ENCODE measurements at regions not wholly inside any gene's neighbourhood (a gene's known extent, or its start where the extent isn't known, plus 50 kb on each side); places are given as distances from the start of the nearest gene placed in this dataset.

- TF ChIP-seq, protein P1, sequence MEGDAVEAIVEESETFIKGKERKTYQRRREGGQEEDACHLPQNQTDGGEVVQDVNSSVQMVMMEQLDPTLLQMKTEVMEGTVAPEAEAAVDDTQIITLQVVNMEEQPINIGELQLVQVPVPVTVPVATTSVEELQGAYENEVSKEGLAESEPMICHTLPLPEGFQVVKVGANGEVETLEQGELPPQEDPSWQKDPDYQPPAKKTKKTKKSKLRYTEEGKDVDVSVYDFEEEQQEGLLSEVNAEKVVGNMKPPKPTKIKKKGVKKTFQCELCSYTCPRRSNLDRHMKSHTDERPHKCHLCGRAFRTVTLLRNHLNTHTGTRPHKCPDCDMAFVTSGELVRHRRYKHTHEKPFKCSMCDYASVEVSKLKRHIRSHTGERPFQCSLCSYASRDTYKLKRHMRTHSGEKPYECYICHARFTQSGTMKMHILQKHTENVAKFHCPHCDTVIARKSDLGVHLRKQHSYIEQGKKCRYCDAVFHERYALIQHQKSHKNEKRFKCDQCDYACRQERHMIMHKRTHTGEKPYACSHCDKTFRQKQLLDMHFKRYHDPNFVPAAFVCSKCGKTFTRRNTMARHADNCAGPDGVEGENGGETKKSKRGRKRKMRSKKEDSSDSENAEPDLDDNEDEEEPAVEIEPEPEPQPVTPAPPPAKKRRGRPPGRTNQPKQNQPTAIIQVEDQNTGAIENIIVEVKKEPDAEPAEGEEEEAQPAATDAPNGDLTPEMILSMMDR (IDR thresholded peaks at IDR 0.05), result no peak
- TF ChIP-seq POLR2A (IDR thresholded peaks at IDR 0.05), result no peak
Observed at GRCh38 chr7:18198868-18199267, 171.2 kb upstream of the PRPS1L1 start.
